SK-N-SH (cell line): ENCODE measurements at regions not wholly inside any gene's neighbourhood (a gene's known extent, or its start where the extent isn't known, plus 50 kb on each side); places are given as distances from the start of the nearest gene placed in this dataset.
"Not testable (repeated sequence)": the region's sequence is repeated elsewhere in the genome, so short reads cannot be mapped to it uniquely, and the experiment has no call there.

ENCODE experiments used
- CTCF ChIA-PET: fragments of 300-600, 350-600 bp; formaldehyde crosslinking; extraction: SDS; loops from one replicate; lab custom pipeline; 2021; lab: Yijun Ruan, JAX
- POLR2A ChIA-PET: fragments of 350-600 bp; sonication (Branson Sonifier 250); formaldehyde crosslinking; extraction: SDS; loops from one replicate; lab custom pipeline; 2020; ENCODE audit warnings: antibody characterized with exemption, inconsistent platforms; lab: Yijun Ruan, JAX
- DNase-seq: peaks from one replicate; pipeline ENCODE4 v3.0.0; 2012
- H2AFZ ChIP-seq: fragments of 200-600 bp; sonication (generic); 2 replicates; pipeline ENCODE4 v1.8.1; 2016; ENCODE audit warnings: antibody characterized with exemption, mild to moderate bottlenecking, low read depth
- H3F3A ChIP-seq: fragments of 200-600 bp; sonication (generic); replicated peaks from 2 replicates; pipeline ENCODE3; 2016; ENCODE audit warnings: antibody characterized with exemption, mild to moderate bottlenecking; ENCODE audit not compliant: insufficient read depth
- H3K27ac ChIP-seq, 2 experiments: fragments of 200-500 bp in 1 of 2; fragments of 200-600 bp in 1 of 2; sonication (Bioruptor generic) in 1 of 2; sonication (generic), shearing (Covaris generic) in 1 of 2; 2 replicates each; pipeline versions ENCODE4 v1.5.1 to v1.6.1; 2014 to 2016; ENCODE audit warnings: low read depth in 2 of 2, inconsistent platforms in 1 of 2, low read length in 1 of 2, mild to moderate bottlenecking in 1 of 2, mixed read lengths in 1 of 2
- H3K27me3 ChIP-seq: fragments of 200-600 bp; sonication (generic), shearing (Covaris generic); 2 replicates; pipeline ENCODE4 v1.6.1; 2016; ENCODE audit warnings: mixed run types; ENCODE audit not compliant: insufficient read depth
- H3K36me3 ChIP-seq, 2 experiments: fragments of 200-500 bp in 1 of 2; fragments of 200-600 bp in 1 of 2; sonication (Bioruptor generic) in 1 of 2; sonication (generic) in 1 of 2; replicated peaks in 1 of 2; 2 replicates each; pipeline versions ENCODE3 to v1.5.1; 2014 to 2016; ENCODE audit warnings: low read length in 1 of 2, mild to moderate bottlenecking in 1 of 2; ENCODE audit not compliant: insufficient read depth in 2 of 2, control insufficient read depth in 1 of 2
- H3K4me1 ChIP-seq, 2 experiments: fragments of 200-500 bp in 1 of 2; fragments of 200-600 bp in 1 of 2; sonication (Bioruptor generic) in 1 of 2; sonication (generic), shearing (Covaris generic) in 1 of 2; 2 replicates each; pipeline versions ENCODE4 v1.5.1 to v1.6.1; 2014 to 2016; ENCODE audit warnings: low read depth in 1 of 2, low read length in 1 of 2, mixed run types in 1 of 2; ENCODE audit not compliant: insufficient read depth in 2 of 2, control insufficient read depth in 1 of 2
- H3K4me2 ChIP-seq: fragments of 200-600 bp; sonication (generic), shearing (Covaris generic); 2 replicates; pipeline ENCODE4 v1.6.1; 2017; ENCODE audit warnings: mixed run types
- H3K4me3 ChIP-seq, 2 experiments: fragments of 200-500 bp in 1 of 2; fragments of 200-600 bp in 1 of 2; sonication (Bioruptor generic) in 1 of 2; sonication (generic), shearing (Covaris generic) in 1 of 2; 2 replicates each; pipeline versions ENCODE4 v1.5.1 to v1.8.1; 2014 to 2016; ENCODE audit warnings: low read depth in 2 of 2, inconsistent platforms in 1 of 2, low read length in 1 of 2, mild to moderate bottlenecking in 1 of 2, mixed read lengths in 1 of 2, moderate library complexity in 1 of 2
- H3K79me2 ChIP-seq: fragments of 200-600 bp; sonication (generic); 2 replicates; pipeline ENCODE4 v1.8.1; 2017; ENCODE audit warnings: mild to moderate bottlenecking; ENCODE audit not compliant: insufficient read depth
- H3K9ac ChIP-seq: fragments of 200-600 bp; sonication (generic); 2 replicates; pipeline ENCODE4 v1.6.1; 2017; ENCODE audit warnings: mixed run types
- H3K9me2 ChIP-seq: fragments of 200-600 bp; sonication (generic); 2 replicates; pipeline ENCODE4 v1.6.1; 2017; ENCODE audit warnings: mixed run types
- H3K9me3 ChIP-seq: fragments of 200-600 bp; sonication (generic); 2 replicates; pipeline ENCODE4 v1.6.1; 2017; ENCODE audit warnings: mixed run types, mild to moderate bottlenecking, moderate library complexity
- H4K20me1 ChIP-seq: fragments of 200-600 bp; sonication (generic); 2 replicates; pipeline ENCODE4 v1.6.1; 2017; ENCODE audit warnings: mild to moderate bottlenecking, mixed run types; ENCODE audit not compliant: insufficient read depth
- WGBS: methylation state at CpG from one replicate; pipeline ENCODE4 v1.1.6; 2017; ENCODE audit warnings: low lambda C conversion rate; 5-methylcytosine and 5-hydroxymethylcytosine counted together

DNA sequence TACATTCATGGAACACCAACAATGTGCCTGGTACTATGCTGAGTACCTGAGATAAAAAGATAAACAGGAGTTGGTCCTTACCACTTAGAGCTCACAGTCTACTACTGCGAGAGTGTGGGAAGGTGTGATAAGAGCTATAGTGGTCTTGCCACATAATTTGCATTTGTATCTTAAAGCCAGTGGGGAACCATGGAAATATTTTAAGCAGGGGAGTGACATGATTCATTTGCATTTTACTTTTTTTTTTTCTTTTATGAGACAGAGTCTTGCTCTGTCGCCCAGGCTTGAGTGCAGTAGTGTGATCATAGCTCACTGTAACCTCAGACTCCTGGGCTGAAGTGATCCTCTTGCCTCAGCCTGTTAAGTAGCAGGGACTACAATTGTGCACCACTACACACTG lies 53.6 kb downstream of the SRGAP2 start:
- POLR2A ChIA-PET, H3K36me3 ChIP-seq, H4K20me1 ChIP-seq, H3K9me3 ChIP-seq, DNase-seq, H3F3A ChIP-seq, H3K27ac ChIP-seq, H2AFZ ChIP-seq, H3K4me2 ChIP-seq, H3K9ac ChIP-seq, H3K9me2 ChIP-seq, H3K27me3 ChIP-seq, H3K4me1 ChIP-seq, CTCF ChIA-PET, H3K79me2 ChIP-seq, H3K4me3 ChIP-seq: not testable (repeated sequence)
- WGBS = no CpG with 5 or more reads among the region's 2 CpGs

DNA sequence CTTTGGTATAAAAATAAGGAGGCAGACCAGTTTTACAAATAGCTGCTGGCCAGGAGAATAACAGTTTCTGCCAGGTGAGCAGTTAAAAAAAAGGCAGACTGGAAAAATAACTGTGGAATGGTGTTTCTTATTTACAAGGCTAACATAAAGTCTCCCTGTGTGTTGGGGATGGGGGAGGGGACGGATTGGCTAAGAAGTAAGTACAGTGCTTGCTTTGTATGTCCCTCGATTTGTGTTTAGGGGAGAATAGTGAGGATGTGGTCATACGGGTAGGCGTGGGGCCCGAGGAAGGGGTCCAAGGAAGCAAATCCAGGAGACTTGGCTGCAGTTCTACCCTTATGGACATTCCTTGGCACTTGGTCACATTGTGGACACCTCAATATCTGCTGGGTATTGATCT lies 58.1 kb downstream of the SRGAP2 start:
- POLR2A ChIA-PET, H3K9me3 ChIP-seq, H3K79me2 ChIP-seq, H4K20me1 ChIP-seq, CTCF ChIA-PET, H2AFZ ChIP-seq, DNase-seq, H3K4me3 ChIP-seq, H3K27me3 ChIP-seq, H3K9ac ChIP-seq, H3F3A ChIP-seq, H3K27ac ChIP-seq, H3K9me2 ChIP-seq, H3K4me2 ChIP-seq, H3K36me3 ChIP-seq, H3K4me1 ChIP-seq: not testable (repeated sequence)
- WGBS = 78% methylated on average over 5 of the region's 5 CpGs

DNA sequence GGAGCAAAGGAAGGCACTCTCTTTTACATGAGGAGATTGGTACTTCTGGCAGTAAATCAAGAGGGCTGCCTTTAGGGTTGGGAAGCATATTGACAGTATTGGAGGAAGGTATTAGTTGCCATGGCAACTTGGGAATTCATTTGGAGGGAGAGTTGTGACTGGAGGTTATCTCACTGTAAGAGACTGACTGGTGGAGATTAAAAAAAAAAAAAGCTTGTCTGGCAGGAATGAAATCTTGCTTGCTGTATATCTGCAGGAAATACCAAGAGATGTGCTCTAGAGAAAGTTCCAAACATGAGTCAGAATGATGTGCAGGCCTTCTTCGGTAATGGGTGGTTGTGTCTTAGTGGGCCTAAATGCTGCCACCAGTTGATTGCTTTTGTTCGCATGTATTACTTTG lies 59.1 kb downstream of the SRGAP2 start:
- H3K4me2 ChIP-seq, H3K9me3 ChIP-seq, H3K4me3 ChIP-seq, H3K9me2 ChIP-seq, H3K27me3 ChIP-seq, CTCF ChIA-PET, H3K4me1 ChIP-seq, H2AFZ ChIP-seq, H3K9ac ChIP-seq, H3K79me2 ChIP-seq, H4K20me1 ChIP-seq, H3F3A ChIP-seq, DNase-seq, H3K36me3 ChIP-seq, POLR2A ChIA-PET: not testable (repeated sequence)
- 100% methylated on average over 1 of the region's 2 CpGs for WGBS
- peak overlapping the region in 1 of 2 experiments; percentile 40; a peak in 1 of 4 replicates for H3K27ac ChIP-seq

DNA sequence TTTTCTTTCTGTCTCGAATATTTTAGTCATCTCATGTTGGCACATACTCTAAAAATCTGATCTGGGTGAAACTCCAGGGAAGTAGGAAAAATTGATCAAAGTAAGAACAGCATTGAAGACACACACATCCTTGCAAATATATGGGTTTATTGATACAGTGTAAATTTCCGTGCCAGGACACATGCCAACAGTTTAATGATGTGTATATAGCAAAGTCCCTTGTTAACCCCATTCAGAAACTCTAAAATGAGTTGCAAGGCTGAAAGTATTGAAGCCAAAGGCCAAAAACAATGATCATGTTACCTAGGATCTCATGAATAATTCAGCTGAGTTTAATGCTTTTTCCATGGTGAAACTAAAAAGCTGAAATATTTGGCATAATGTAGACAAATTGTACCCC lies 61.6 kb downstream of the SRGAP2 start:
- H2AFZ ChIP-seq, DNase-seq, H3K4me2 ChIP-seq, H3K4me3 ChIP-seq, CTCF ChIA-PET, H4K20me1 ChIP-seq, H3K27me3 ChIP-seq, H3F3A ChIP-seq, H3K4me1 ChIP-seq, H3K27ac ChIP-seq, POLR2A ChIA-PET, H3K9ac ChIP-seq, H3K9me2 ChIP-seq, H3K9me3 ChIP-seq, H3K36me3 ChIP-seq, H3K79me2 ChIP-seq: not testable (repeated sequence)
- no CpG with 5 or more reads among the region's 2 CpGs for WGBS

DNA sequence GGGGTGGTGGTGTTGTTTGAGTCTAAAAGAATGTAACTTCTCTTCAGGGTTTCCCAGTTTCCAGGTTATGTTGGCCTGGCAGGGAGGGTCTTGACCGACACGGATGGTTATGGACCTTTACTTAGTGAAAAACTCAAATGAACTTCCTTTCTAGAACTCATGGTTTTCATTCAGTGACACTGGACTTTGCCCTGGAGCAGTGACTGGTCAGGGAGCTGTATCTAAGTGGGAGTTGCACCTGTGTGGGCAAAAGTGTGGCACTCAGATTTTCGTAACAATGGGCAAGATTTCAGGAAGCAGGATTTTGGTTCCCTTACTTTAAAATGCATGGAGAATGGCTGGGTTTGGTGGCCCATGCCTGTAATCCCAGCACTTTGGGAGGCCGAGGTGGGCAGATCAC lies 67.8 kb downstream of the SRGAP2 start:
- H3K9me2 ChIP-seq, H3K9me3 ChIP-seq, H2AFZ ChIP-seq, H3F3A ChIP-seq, CTCF ChIA-PET, POLR2A ChIA-PET, H3K79me2 ChIP-seq, H3K36me3 ChIP-seq, H3K27ac ChIP-seq, DNase-seq, H4K20me1 ChIP-seq, H3K27me3 ChIP-seq, H3K4me2 ChIP-seq, H3K4me3 ChIP-seq, H3K4me1 ChIP-seq, H3K9ac ChIP-seq: not testable (repeated sequence)
- no CpG with 5 or more reads among the region's 4 CpGs for WGBS

DNA sequence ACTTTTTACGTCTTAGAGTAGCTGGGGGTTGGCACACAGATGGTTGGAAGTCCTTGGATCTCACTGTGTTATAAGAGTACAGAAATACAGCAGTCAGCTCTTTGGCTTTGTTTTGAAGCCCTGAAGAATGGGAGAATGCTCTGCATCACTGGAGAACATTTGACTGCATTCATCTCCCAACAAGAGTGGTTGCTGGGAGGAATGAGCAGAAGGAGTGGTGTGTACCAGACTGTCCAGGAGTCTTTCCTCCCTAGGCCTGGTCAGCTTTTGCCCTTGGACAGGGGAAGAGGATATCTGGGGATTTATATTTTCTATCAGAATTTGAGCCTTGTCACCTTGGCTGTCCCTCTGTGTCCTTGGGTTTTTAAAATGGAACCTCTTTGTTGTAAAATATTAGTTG lies 69.8 kb downstream of the SRGAP2 start:
- H3K4me1 ChIP-seq, H3K4me2 ChIP-seq, H3K9me3 ChIP-seq, H3K79me2 ChIP-seq, H3K27ac ChIP-seq, H3K4me3 ChIP-seq, H3K9me2 ChIP-seq, H4K20me1 ChIP-seq, CTCF ChIA-PET, H3K36me3 ChIP-seq, H3K27me3 ChIP-seq, H3F3A ChIP-seq, DNase-seq, POLR2A ChIA-PET, H3K9ac ChIP-seq, H2AFZ ChIP-seq: not testable (repeated sequence)
- 100% methylated on average over 1 of the region's 1 CpG for WGBS

DNA sequence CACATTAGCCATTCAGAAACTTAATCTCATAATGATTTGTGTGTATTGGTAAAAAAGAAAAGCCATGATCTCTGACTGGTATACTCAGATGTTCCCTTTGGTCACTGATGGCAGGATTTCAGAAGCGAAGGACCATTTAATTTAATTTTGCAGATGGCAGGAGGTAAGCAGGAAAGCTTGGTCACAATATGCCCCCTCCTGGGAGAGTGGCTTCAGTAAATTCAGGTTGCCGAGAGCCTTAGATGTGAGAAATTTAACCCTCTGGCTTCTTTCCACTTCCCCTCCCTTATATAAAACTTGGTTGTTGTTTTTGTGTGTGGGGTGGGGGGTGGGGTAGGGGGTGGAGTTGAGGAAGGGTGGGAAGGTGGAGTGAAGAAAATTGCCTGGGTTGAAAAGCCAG lies 72.8 kb downstream of the SRGAP2 start:
- H3K9me3 ChIP-seq, H3K9me2 ChIP-seq, H3F3A ChIP-seq, H3K4me3 ChIP-seq, H3K27me3 ChIP-seq, H3K4me1 ChIP-seq, H2AFZ ChIP-seq, CTCF ChIA-PET, POLR2A ChIA-PET, H3K4me2 ChIP-seq, H3K27ac ChIP-seq, H4K20me1 ChIP-seq, DNase-seq, H3K79me2 ChIP-seq, H3K36me3 ChIP-seq, H3K9ac ChIP-seq: not testable (repeated sequence)
- 100% methylated on average over 1 of the region's 2 CpGs for WGBS
